GM21360 (cell line): ENCODE measurements at regions not wholly inside any gene's neighbourhood (a gene's known extent, or its start where the extent isn't known, plus 50 kb on each side); places are given as distances from the start of the nearest gene placed in this dataset.
"Not testable (repeated sequence)": the region's sequence is repeated elsewhere in the genome, so short reads cannot be mapped to it uniquely, and the experiment has no call there.

Source experiments
- ATAC-seq: cut with Tn5 transposase; IDR thresholded peaks from one replicate; pipeline ENCODE4 v1.9.1; 2021; ENCODE audit warnings: mild to moderate bottlenecking, moderate library complexity; ENCODE audit not compliant: unreplicated experiment

- ATAC-seq: no peak
Measured at GRCh38 chr12:88733008-88733407, 152.7 kb upstream of the KITLG start.

GRCh38 chr12:88729196-88729595 lies 148.9 kb upstream of the KITLG start:
- ATAC-seq: no peak

GRCh38 chr12:88726806-88727720 lies 146.8 kb upstream of the KITLG start:
- ATAC-seq: no peak

DNA sequence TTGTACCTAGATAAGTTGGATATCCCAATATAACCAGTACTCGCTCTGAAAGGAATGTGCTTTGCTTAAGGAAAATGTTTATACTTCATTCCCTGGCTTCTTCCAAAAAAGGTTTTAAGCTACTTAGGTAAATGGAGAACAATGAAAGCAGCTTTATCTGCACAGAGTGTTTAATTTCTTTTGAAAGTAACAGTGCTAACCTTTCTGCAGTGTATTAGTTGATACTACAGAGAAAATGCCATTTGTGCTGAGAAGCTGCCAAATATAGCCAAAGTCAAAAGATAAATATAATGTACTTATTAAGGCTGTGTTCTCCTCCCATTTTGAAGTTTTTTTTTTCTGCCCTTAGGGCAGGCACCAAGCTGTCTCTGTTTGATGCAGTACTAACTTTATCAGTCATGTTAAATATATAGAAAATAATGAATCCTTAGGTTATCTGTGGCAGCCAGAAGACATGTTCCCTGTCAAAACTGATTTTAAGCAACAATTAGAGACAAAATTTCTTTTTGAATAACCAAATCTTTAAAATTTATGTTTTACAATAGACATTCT lies 145.4 kb upstream of the KITLG start:
- ATAC-seq: no peak

DNA sequence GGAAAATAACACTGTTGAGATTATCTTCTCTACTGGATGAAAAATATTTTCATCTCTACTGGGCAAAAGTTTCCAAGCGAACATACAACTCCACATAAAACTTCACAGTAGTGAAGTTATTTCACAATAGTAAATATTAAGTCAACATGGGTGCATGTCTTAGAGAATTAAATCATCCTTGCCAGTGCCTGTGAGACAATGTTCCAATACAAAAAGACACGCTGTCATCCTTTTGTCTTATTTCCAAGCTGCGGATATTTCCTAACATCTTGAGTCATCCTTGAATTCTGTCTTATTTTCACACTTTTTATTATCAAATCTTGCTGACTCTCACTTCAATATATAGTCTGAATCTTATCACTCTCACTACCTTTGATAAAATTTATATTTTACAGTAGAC lies 142.9 kb upstream of the KITLG start:
- ATAC-seq: no peak

DNA sequence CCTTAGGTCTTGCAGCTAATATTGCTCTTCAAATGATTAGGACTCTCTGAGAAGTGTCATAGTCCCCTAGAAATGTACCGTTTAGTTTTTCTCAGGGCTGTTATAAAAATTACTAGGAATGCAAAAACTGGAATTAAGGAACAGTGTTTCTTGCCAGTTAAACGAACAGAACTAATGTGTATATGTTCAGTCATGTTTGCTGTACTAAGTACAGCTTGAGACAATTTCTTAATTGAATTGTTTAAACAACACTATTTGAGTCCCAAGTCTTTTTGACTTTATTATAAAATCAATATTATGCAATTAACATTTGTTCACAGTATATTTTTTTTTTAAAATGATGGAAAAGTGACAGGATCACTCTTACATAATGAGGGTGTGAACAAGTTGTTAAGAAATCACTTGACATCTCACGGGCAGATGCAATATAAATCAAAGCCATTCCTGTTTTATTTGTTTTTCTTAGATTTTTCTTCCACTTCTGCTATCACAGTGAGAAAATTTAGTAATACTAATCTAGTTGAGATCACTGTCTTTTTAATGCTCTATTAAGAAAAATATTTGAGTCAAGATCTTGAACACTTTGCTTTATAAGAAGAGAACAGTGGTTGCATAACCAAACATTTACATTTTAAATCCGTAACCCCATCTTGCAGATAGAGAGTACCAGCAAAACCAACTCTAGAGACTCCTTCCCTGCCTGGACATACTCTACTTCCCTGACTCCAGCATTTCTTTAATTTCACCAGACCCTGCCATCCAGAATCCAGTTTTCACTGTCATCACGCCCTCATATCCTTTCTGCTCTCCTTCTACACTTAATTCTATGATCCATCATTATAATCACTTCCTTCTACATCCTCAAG lies 140.7 kb upstream of the KITLG start:
- ATAC-seq: no peak

GRCh38 chr12:88720231-88720630 lies 140.0 kb upstream of the KITLG start:
- no peak for ATAC-seq

GRCh38 chr12:88717188-88717587 lies 136.9 kb upstream of the KITLG start:
- ATAC-seq: no peak

DNA sequence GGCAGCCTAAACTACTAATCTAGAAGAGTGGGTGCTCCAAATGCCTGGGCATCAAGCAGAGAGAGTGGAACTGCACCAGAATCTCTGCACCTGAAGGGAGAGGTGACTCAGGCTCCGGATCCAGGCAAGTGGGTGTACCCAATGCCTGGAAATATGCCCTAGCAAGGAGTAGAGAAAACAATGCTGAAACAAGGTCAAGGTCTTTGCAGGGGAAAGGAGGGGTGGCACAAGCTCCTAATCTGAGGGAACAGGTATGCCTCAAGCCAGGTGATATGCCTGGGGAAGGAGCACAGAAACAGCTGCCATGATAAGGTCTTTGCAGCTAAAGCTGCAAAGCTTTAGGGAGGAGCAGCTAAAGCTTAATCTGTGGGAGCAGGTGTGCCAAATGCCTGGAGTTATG lies 136.0 kb upstream of the KITLG start:
- ATAC-seq: no peak

DNA sequence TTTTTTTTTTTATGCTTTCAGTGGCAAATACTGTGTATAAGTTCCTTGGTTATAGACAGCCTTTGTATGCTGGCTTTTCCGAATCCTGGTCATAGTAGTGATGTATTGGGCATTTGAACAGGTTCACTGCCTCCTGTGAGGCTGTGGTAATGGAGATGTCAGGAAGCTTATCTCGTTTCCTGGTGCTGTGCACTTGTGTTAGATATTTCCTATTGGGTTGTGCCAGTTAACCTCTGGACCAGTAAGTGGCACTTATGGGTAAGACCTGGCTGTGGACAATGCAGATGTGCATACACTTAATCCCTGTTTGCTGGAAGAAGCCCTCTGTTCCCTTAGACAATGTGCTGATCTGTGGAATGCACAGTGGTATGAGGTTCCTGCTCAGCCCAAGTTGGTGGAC lies 135.4 kb upstream of the KITLG start:
- ATAC-seq: no peak

GRCh38 chr12:88714263-88714882 lies 134.1 kb upstream of the KITLG start:
- not testable (repeated sequence) for ATAC-seq

DNA sequence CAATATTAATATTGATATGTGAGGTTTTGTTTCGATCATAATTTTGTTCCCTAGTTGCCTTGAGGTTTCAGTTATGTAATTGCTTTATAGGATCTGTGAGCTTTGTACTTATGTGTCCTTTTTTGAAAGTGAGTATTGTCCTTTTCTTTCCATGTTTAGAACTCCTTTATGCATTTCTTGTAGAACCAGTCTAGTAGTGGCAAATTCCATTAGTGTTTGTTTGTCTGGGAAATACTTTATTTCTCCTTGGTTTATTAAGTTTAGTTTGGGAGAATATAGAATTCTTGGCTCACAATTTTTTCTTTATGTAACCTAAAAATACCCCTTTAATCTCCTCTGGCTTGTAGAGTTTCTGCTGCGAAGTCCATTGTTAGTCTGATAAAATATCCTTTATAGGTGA lies 127.5 kb upstream of the KITLG start:
- no peak for ATAC-seq

- no peak for ATAC-seq
Measured at GRCh38 chr12:88706286-88706685, 126.0 kb upstream of the KITLG start.

DNA sequence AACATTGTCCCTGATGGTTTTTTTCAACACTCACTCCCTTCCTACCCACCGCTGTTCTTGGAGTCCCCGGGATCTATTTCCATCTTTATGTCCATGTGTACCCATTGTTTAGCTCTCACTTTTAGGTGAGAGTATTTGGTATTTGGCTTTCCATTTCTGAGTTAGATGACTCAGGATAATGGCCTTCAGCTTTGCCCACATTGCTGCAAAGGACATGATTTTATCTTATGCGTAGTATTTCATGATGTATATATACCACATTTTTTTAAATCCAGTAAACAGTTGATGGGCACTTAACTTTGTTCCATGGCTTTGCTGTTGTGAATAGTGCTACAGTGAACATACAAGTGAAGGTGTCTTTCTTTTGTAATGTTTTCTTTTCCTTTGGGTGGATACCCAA lies 123.5 kb upstream of the KITLG start:
- no peak for ATAC-seq

DNA sequence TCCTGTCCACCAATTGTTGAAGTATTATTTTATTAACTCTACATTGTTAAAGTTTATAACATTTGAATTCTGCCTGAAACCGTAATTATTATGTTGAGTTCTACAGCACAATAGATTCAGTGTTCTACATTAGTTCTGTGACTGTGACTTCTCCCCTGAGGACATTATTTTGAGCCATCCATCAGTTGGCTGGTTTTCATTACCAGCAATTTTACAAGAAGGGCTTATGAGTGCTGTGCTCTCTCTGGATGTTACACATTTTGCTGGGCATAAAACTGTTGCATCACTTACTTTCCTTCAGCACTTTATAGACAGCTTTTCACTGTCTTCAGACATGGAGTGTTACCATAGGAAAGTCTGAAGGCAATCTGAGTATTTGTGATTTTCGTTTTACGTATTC lies 118.2 kb upstream of the KITLG start:
- ATAC-seq: no peak

DNA sequence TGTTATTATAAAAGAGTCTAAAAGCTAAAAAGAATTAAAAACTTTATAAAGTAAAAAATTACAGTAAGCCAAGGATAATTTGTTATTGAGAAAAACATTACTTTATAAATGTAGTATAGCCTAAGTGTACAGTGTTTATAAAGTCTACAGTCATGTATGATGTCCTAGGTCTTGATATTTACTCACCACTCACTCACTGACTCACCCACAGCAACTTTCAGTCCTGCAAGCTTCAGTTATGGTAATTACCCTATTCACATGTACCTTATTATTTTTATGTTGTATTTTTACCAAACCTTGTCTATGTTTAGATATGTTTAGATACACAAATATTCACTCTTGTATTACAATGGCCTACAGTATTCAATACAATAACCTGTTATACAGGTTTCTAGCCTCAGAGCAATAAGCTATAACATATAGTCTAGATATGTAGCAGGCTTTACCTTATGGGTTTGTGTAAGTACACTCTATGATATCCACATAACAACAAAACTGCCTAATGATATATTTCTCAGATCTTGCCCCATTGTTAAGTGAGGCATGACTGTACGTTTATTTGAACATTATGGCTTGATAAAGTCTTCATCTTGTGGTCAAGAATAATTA lies 113.7 kb upstream of the KITLG start:
- ATAC-seq: no peak

DNA sequence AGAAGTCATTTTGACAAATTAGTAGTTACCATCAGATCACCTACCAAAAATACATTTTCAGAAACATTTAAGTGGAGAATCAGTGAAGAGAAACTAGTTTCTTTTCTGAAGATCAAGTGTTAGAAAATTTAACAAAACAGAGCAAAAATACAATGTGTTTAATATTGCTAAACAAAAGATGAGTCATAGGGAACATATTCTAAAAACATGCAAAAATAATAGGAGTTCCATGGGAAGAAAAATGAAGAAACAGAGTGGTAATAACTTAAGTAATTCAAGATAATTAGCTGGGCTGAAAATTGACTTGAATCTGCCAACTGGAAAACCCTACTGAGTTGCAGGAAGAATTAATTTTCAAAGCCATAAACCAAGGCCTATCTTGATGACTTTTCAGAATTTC lies 111.5 kb upstream of the KITLG start:
- no peak for ATAC-seq

DNA sequence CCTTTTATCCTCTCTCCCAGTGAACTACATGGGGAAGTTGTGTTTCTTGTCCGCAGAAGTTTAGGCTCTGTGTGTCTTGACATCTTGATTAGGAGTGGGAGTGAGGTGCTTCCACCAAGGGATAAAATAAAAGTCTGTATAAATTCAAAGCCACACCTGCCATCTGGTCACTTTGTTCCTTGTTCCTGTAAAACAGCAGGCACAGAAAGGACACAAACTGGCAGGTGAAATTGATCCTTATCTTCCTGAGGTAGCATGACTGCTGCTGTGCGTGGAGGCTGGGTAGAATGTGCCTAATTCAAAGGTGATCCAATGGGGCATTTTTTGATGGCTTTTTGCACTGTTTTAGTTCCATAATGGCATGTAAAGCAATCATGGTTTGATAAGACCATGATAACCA lies 104.3 kb upstream of the KITLG start:
- no peak for ATAC-seq

DNA sequence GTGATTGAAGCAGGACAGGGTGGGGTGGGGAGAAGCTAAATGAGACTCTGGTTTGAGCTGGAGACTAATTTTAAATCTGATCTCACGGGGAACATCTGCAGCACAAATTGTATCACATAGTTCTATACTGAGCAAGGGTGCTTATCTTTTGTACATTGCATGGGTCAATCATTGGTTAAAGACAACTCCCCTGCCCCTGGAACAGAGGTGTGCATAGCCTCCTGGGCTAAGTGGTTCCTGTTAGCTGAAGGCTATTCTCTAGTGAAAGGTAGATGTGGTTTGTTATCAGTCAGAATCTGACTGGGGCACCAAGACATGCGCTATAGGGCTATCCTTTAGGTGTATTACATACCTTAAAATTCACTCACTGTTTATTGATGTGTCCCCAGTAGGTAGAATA lies 103.9 kb upstream of the KITLG start:
- ATAC-seq: no peak

DNA sequence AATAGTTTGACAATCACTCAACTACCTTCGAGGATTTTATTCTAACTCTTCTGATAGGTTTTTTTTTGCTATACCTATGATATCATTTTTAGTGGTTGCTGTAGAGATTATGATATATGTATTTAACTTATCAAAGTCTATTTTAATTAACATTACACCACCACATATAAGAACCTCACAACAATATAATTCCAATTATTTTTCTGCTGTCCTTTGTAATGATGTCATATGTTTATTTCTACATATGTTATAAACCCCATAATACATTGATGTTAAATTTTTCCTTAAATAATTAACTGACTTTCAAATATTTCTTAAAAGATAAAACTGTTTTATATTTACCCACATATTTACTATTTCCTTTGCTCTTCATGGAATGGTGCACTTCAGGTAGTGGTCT lies 103.4 kb upstream of the KITLG start:
- ATAC-seq: no peak

- ATAC-seq: no peak
Measured at GRCh38 chr12:88681271-88681670, 101.0 kb upstream of the KITLG start.
